Mesenchymal stem cell (in vitro differentiated cells and primary cell): ENCODE measurements at regions not wholly inside any gene's neighbourhood (a gene's known extent, or its start where the extent isn't known, plus 50 kb on each side); places are given as distances from the start of the nearest gene placed in this dataset.

Experiments used
- DNase-seq: peaks from one replicate; pipeline ENCODE4 v3.0.0-alpha.2; 2013
- H2AFZ ChIP-seq: one replicate; pipeline ENCODE4 v1.6.1; 2013; ENCODE audit warnings: low read depth, mild to moderate bottlenecking, control low read depth, inconsistent platforms, low read length, moderate library complexity
- H2AK5ac ChIP-seq: 2 replicates; pipeline ENCODE4 v1.6.1; 2013; ENCODE audit warnings: low read length, moderate library complexity, mild to moderate bottlenecking, inconsistent platforms; ENCODE audit not compliant: severe bottlenecking
- H2BK120ac ChIP-seq: one replicate; pipeline ENCODE4 v1.6.1; 2013; ENCODE audit warnings: low read depth, mild to moderate bottlenecking, inconsistent platforms, low read length, moderate library complexity
- H2BK12ac ChIP-seq, 2 experiments: one replicate each; pipeline ENCODE4 v1.6.1; 2013; ENCODE audit warnings: inconsistent platforms in 2 of 2, low read length in 2 of 2, mild to moderate bottlenecking in 2 of 2, moderate library complexity in 2 of 2, control low read depth in 1 of 2
- H2BK15ac ChIP-seq: one replicate; pipeline ENCODE4 v1.6.1; 2013; ENCODE audit warnings: mild to moderate bottlenecking, low read depth, inconsistent platforms; ENCODE audit not compliant: poor library complexity, severe bottlenecking
- H2BK5ac ChIP-seq: 2 replicates; pipeline ENCODE4 v1.6.1; 2013; ENCODE audit warnings: low read depth, mild to moderate bottlenecking, low read length, control low read depth, inconsistent platforms; ENCODE audit not compliant: poor library complexity, severe bottlenecking
- H3K14ac ChIP-seq, 2 experiments: one replicate each; pipeline ENCODE4 v1.6.1; 2013; ENCODE audit warnings: inconsistent platforms in 2 of 2, low read length in 2 of 2, control low read depth in 1 of 2, mild to moderate bottlenecking in 1 of 2, moderate library complexity in 1 of 2
- H3K18ac ChIP-seq, 2 experiments: one replicate each; pipeline ENCODE4 v1.6.1; 2013; ENCODE audit warnings: inconsistent platforms in 2 of 2, low read length in 2 of 2, control low read depth in 1 of 2, low read depth in 1 of 2, mild to moderate bottlenecking in 1 of 2
- H3K23ac ChIP-seq, 2 experiments: one replicate each; pipeline ENCODE4 v1.6.1; 2013; ENCODE audit warnings: inconsistent platforms in 2 of 2, low read length in 2 of 2, mild to moderate bottlenecking in 2 of 2, moderate library complexity in 2 of 2, control low read depth in 1 of 2
- H3K27ac ChIP-seq: 2 replicates; pipeline ENCODE4 v1.5.1; 2013; ENCODE audit warnings: mild to moderate bottlenecking, moderate library complexity, low read length, control low read depth, inconsistent platforms; ENCODE audit not compliant: poor library complexity, severe bottlenecking
- H3K27me3 ChIP-seq, 2 experiments: 2 replicates each; pipeline versions ENCODE4 v1.6.1 to v1.7.0; 2013; ENCODE audit warnings: low read length in 2 of 2, mild to moderate bottlenecking in 2 of 2, moderate library complexity in 2 of 2, control low read depth in 1 of 2, inconsistent platforms in 1 of 2; ENCODE audit not compliant: control insufficient read depth in 1 of 2, insufficient read depth in 1 of 2
- H3K36me3 ChIP-seq, 2 experiments: 2 replicates each; pipeline versions ENCODE4 v1.6.1 to v1.7.0; 2013; ENCODE audit warnings: low read length in 2 of 2, control low read depth in 1 of 2, inconsistent platforms in 1 of 2, low read depth in 1 of 2, mild to moderate bottlenecking in 1 of 2; ENCODE audit not compliant: insufficient read depth in 2 of 2, control insufficient read depth in 1 of 2
- H3K4ac ChIP-seq, 2 experiments: one replicate each; pipeline ENCODE4 v1.6.1; 2013; ENCODE audit warnings: inconsistent platforms in 2 of 2, low read length in 2 of 2, mild to moderate bottlenecking in 2 of 2, moderate library complexity in 2 of 2, control low read depth in 1 of 2, low read depth in 1 of 2
- H3K4me1 ChIP-seq: 2 replicates; pipeline ENCODE4 v1.6.1; 2013; ENCODE audit warnings: low read depth, low read length, control low read depth; ENCODE audit not compliant: control insufficient read depth, insufficient read depth
- H3K4me2 ChIP-seq: 2 replicates; pipeline ENCODE4 v1.6.1; 2013; ENCODE audit warnings: low read length, mild to moderate bottlenecking, inconsistent platforms; ENCODE audit not compliant: poor library complexity, severe bottlenecking
- H3K4me3 ChIP-seq, 2 experiments: 2 replicates each; pipeline versions ENCODE4 v1.5.1 to v1.7.0; 2013; ENCODE audit warnings: low read length in 2 of 2, mild to moderate bottlenecking in 2 of 2, control low read depth in 1 of 2, low read depth in 1 of 2; ENCODE audit not compliant: insufficient read depth in 1 of 2
- H3K79me1 ChIP-seq: replicated peaks from 2 replicates; pipeline ENCODE4 v1.6.1; 2013; ENCODE audit warnings: mild to moderate bottlenecking, control low read depth, low read length, inconsistent platforms; ENCODE audit not compliant: poor library complexity, severe bottlenecking
- H3K9ac ChIP-seq: 2 replicates; pipeline ENCODE4 v1.7.0; 2013; ENCODE audit warnings: mild to moderate bottlenecking, low read length, moderate library complexity
- H3K9me3 ChIP-seq: 2 replicates; pipeline ENCODE4 v1.7.0; 2013; ENCODE audit warnings: mild to moderate bottlenecking, low read length; ENCODE audit not compliant: control insufficient read depth
- H4K8ac ChIP-seq: one replicate; pipeline ENCODE4 v1.6.1; 2013; ENCODE audit warnings: inconsistent platforms, mild to moderate bottlenecking, low read length, moderate library complexity
- H4K91ac ChIP-seq: one replicate; pipeline ENCODE4 v1.6.1; 2013; ENCODE audit warnings: mild to moderate bottlenecking, low read length, inconsistent platforms
- WGBS: methylation state at CpG from one replicate; pipeline ENCODE4 v1.1.7; 2013; ENCODE audit warnings: mixed read lengths; 5-methylcytosine and 5-hydroxymethylcytosine counted together

- no peaks in the 10 kb centered on the region for H3K27me3 ChIP-seq
- no peak overlapping the region for H3K4me3 ChIP-seq
- no peak overlapping the region for H3K18ac ChIP-seq
- H3K4me1 ChIP-seq = peaks cover 3% of the 10 kb centered on the region
- no peak overlapping the region for H2BK12ac ChIP-seq
- no peak for DNase-seq
- H3K4ac ChIP-seq = no peak overlapping the region
- no peak overlapping the region for H2BK5ac ChIP-seq
- H4K8ac ChIP-seq = no peak overlapping the region
- H3K14ac ChIP-seq = no peak overlapping the region
- no peak overlapping the region for H3K4me2 ChIP-seq
- 81% methylated on average over 4 of the region's 5 CpGs for WGBS
- no peaks in the 10 kb centered on the region for H3K79me1 ChIP-seq
- no peak overlapping the region for H2BK15ac ChIP-seq
- no peak overlapping the region for H2AFZ ChIP-seq
- peak overlapping the region; percentile 55 for H3K27ac ChIP-seq
- H3K9ac ChIP-seq = no peak overlapping the region
- H3K36me3 ChIP-seq = no peaks in the 10 kb centered on the region
- no peaks in the 10 kb centered on the region for H3K9me3 ChIP-seq
- no peak overlapping the region for H2BK120ac ChIP-seq
- no peak overlapping the region for H3K23ac ChIP-seq
- no peak overlapping the region for H2AK5ac ChIP-seq
- no peak overlapping the region for H4K91ac ChIP-seq
These were observed 172.6 kb upstream of the PHACTR1 start for GRCh38 chr6:12543953-12544352.

GRCh38 chr6:12544821-12545565, 171.6 kb upstream of the PHACTR1 start:
- H3K4me1 ChIP-seq = peaks cover 3% of the 10 kb centered on the region
- no peaks in the 10 kb centered on the region for H3K36me3 ChIP-seq
- H3K14ac ChIP-seq = peak overlapping the region in 1 of 2 experiments; percentile 20
- no peak overlapping the region for H2BK12ac ChIP-seq
- no peak overlapping the region for H3K23ac ChIP-seq
- H2AFZ ChIP-seq = no peak overlapping the region
- H2AK5ac ChIP-seq = peak overlapping the region; percentile 69
- H3K4ac ChIP-seq = no peak overlapping the region
- no peak overlapping the region for H2BK120ac ChIP-seq
- no peak overlapping the region for H3K4me3 ChIP-seq
- no peak overlapping the region for H3K18ac ChIP-seq
- no peaks in the 10 kb centered on the region for H3K27me3 ChIP-seq
- no peak overlapping the region for H2BK15ac ChIP-seq
- H3K9ac ChIP-seq = no peak overlapping the region
- WGBS = 88% methylated on average over 2 of the region's 3 CpGs
- H3K27ac ChIP-seq = peak overlapping the region; percentile 68
- H3K9me3 ChIP-seq = no peaks in the 10 kb centered on the region
- no peak overlapping the region for H3K4me2 ChIP-seq
- H4K91ac ChIP-seq = no peak overlapping the region
- no peak overlapping the region for H2BK5ac ChIP-seq
- no peak overlapping the region for H4K8ac ChIP-seq
- H3K79me1 ChIP-seq = no peaks in the 10 kb centered on the region
- DNase-seq = no peak

GRCh38 chr6:12545619-12546409, 170.8 kb upstream of the PHACTR1 start:
- Histone ChIP-seq H3K27ac (peak overlapping the region; percentile 75), H3K4me1 (peaks cover 3% of the 10 kb centered on the region), H3K18ac (no peak overlapping the region), H3K4ac (no peak overlapping the region), H2AFZ (no peak overlapping the region), H3K4me2 (no peak overlapping the region), H2BK120ac (no peak overlapping the region), H2BK12ac (no peak overlapping the region), H4K8ac (no peak overlapping the region), H3K4me3 (no peak overlapping the region), H3K79me1 (no peaks in the 10 kb centered on the region), H3K14ac (no peak overlapping the region), H3K23ac (no peak overlapping the region), H2AK5ac (no peak overlapping the region), H2BK5ac (no peak overlapping the region), H3K27me3 (no peaks in the 10 kb centered on the region), H3K36me3 (no peaks in the 10 kb centered on the region), H3K9me3 (no peaks in the 10 kb centered on the region), H3K9ac (no peak overlapping the region), H2BK15ac (no peak overlapping the region), H4K91ac (no peak overlapping the region)
- WGBS = 86% methylated on average over 2 of the region's 2 CpGs
- peak; percentile 49 for DNase-seq

- Histone ChIP-seq H3K18ac (no peak overlapping the region), H3K14ac (no peak overlapping the region), H3K9ac (no peak overlapping the region), H2BK5ac (no peak overlapping the region), H3K79me1 (no peaks in the 10 kb centered on the region), H3K27ac (peak overlapping the region; percentile 75), H3K36me3 (no peaks in the 10 kb centered on the region), H3K4me3 (no peak overlapping the region), H4K8ac (no peak overlapping the region), H2BK120ac (no peak overlapping the region), H2AK5ac (no peak overlapping the region), H3K4me2 (no peak overlapping the region), H3K4me1 (peaks cover 3% of the 10 kb centered on the region), H2BK12ac (no peak overlapping the region), H3K23ac (no peak overlapping the region), H3K27me3 (no peaks in the 10 kb centered on the region), H4K91ac (no peak overlapping the region), H2BK15ac (no peak overlapping the region), H3K9me3 (no peaks in the 10 kb centered on the region), H2AFZ (no peak overlapping the region), H3K4ac (no peak overlapping the region)
- 40% methylated on average over 1 of the region's 4 CpGs for WGBS
- no peak for DNase-seq
These were observed 170.1 kb upstream of the PHACTR1 start for GRCh38 chr6:12546410-12547002.
